Ovary (tissue), 3 donors: ENCODE measurements at regions not wholly inside any gene's neighbourhood (a gene's known extent, or its start where the extent isn't known, plus 50 kb on each side); places are given as distances from the start of the nearest gene placed in this dataset.

Experiments
- CTCF ChIP-seq, 3 donors: fragments of 450-650 bp in 2 of 3; fragments of 200-600 bp in 1 of 3; IDR thresholded peaks; one replicate each; pipeline versions ENCODE4 v1.5.1 to v1.8.0; 2016 to 2022; ENCODE audit warnings: antibody characterized with exemption in 3 of 3, mild to moderate bottlenecking in 1 of 3
- POLR2A ChIP-seq: fragments of 450-650 bp; IDR thresholded peaks from one replicate; pipeline ENCODE4 v1.6.1; 2017; ENCODE audit warnings: antibody characterized with exemption, mild to moderate bottlenecking, moderate library complexity
- donor health status: DM: no; HTN: no; CAD: no.

GRCh38 chr6:104537872-104538271 lies 321.8 kb downstream of the HACE1 start:
- no peak for TF ChIP-seq CTCF (IDR thresholded peaks at IDR 0.05)
- TF ChIP-seq POLR2A, result no peak
